ENCODE measurements at regions not wholly inside any gene's neighbourhood (a gene's known extent, or its start where the extent isn't known, plus 50 kb on each side); places are given as distances from the start of the nearest gene placed in this dataset.

GRCh38 chr1:58060559-58061170 is 485.9 kb downstream of the OMA1 start:
- Histone ChIP-seq H2AFZ (ENCODE audit: low read depth, low read length) (no peak overlapping the region), H3K79me2 (ENCODE audit: insufficient read depth, low read length) (no peaks in the 10 kb centered on the region), H3K36me3 (ENCODE audit: insufficient read depth, low read length) (no peaks in the 10 kb centered on the region), H3K9me3 (ENCODE audit: insufficient read depth, low read depth, low read length) (no peaks in the 10 kb centered on the region), H3K9ac (ENCODE audit: low read length) (no peak overlapping the region), H3K27ac (ENCODE audit: low read depth, low read length) (no peak overlapping the region), H3K27me3 (ENCODE audit: insufficient read depth, low read length) (no peaks in the 10 kb centered on the region), H3K4me1 (ENCODE audit: insufficient read depth, low read length) (no peaks in the 10 kb centered on the region), H3K4me2 (ENCODE audit: low read length) (no peak overlapping the region), H3K4me3 (ENCODE audit: insufficient read depth, low read depth, low read length) (no peak overlapping the region), H4K20me1 (ENCODE audit: insufficient read depth, low read length) (no peaks in the 10 kb centered on the region)
- TF ChIP-seq, protein P1, sequence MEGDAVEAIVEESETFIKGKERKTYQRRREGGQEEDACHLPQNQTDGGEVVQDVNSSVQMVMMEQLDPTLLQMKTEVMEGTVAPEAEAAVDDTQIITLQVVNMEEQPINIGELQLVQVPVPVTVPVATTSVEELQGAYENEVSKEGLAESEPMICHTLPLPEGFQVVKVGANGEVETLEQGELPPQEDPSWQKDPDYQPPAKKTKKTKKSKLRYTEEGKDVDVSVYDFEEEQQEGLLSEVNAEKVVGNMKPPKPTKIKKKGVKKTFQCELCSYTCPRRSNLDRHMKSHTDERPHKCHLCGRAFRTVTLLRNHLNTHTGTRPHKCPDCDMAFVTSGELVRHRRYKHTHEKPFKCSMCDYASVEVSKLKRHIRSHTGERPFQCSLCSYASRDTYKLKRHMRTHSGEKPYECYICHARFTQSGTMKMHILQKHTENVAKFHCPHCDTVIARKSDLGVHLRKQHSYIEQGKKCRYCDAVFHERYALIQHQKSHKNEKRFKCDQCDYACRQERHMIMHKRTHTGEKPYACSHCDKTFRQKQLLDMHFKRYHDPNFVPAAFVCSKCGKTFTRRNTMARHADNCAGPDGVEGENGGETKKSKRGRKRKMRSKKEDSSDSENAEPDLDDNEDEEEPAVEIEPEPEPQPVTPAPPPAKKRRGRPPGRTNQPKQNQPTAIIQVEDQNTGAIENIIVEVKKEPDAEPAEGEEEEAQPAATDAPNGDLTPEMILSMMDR (IDR thresholded peaks at IDR 0.05; ENCODE audit: insufficient read depth, low read depth, low read length), result no peak
- TF ChIP-seq EZH2 (IDR thresholded peaks at IDR 0.05; ENCODE audit: insufficient read depth, low read length), result no peak
- DNase-seq (ENCODE audit: low read depth) (no peak), FAIRE-seq (no peak)
- Mint-ChIP-seq H3K9me3 (ENCODE audit: unreplicated experiment) (no peaks in the 10 kb centered on the region), H3K27me3 (ENCODE audit: low read depth, unreplicated experiment) (peaks cover 15% of the 10 kb centered on the region), H3K4me3 (ENCODE audit: unreplicated experiment) (no peak overlapping the region), H3K36me3 (ENCODE audit: low read depth, unreplicated experiment) (no peaks in the 10 kb centered on the region), H3K4me1 (ENCODE audit: low read depth, unreplicated experiment) (no peaks in the 10 kb centered on the region), H3K27ac (ENCODE audit: unreplicated experiment) (no peak overlapping the region)

DNA sequence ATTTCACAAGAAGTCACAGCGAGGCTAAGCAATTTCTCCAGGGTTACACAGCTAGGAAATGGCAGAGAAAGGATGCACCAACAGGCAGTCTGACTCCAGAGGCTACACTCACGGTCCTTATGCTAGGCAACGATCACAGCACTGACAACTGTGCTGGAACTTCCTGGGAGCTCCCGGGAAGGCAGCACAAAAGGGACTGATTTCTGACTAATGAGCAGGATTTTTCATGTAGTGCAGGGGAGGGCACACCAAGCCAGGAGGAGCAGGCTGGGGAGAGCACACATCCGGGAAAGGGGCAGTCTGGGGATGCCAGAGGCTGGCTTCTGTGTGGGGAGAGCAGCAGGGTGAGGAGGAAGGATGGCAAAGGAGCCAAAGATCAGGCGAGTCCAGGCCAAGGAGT is 486.7 kb downstream of the OMA1 start:
- Histone ChIP-seq H3K27ac (ENCODE audit: low read depth, low read length) (no peak overlapping the region), H3K79me2 (ENCODE audit: insufficient read depth, low read length) (no peaks in the 10 kb centered on the region), H3K4me3 (ENCODE audit: insufficient read depth, low read depth, low read length) (no peak overlapping the region), H3K4me2 (ENCODE audit: low read length) (no peak overlapping the region), H2AFZ (ENCODE audit: low read depth, low read length) (no peak overlapping the region), H3K4me1 (ENCODE audit: insufficient read depth, low read length) (no peaks in the 10 kb centered on the region), H3K36me3 (ENCODE audit: insufficient read depth, low read length) (no peaks in the 10 kb centered on the region), H3K27me3 (ENCODE audit: insufficient read depth, low read length) (no peaks in the 10 kb centered on the region), H3K9me3 (ENCODE audit: insufficient read depth, low read depth, low read length) (no peaks in the 10 kb centered on the region), H4K20me1 (ENCODE audit: insufficient read depth, low read length) (no peaks in the 10 kb centered on the region), H3K9ac (ENCODE audit: low read length) (no peak overlapping the region)
- H3K4me3 Mint-ChIP-seq (ENCODE audit: unreplicated experiment), result no peak overlapping the region
- H3K27me3 Mint-ChIP-seq (ENCODE audit: low read depth, unreplicated experiment), result peaks cover 15% of the 10 kb centered on the region
- no peaks in the 10 kb centered on the region for H3K36me3 Mint-ChIP-seq (ENCODE audit: low read depth, unreplicated experiment)
- no peak overlapping the region for H3K27ac Mint-ChIP-seq (ENCODE audit: unreplicated experiment)
- H3K9me3 Mint-ChIP-seq (ENCODE audit: unreplicated experiment), result no peaks in the 10 kb centered on the region
- DNase-seq (ENCODE audit: low read depth) (no peak), FAIRE-seq (no peak)
- H3K4me1 Mint-ChIP-seq (ENCODE audit: low read depth, unreplicated experiment), result no peaks in the 10 kb centered on the region
- no peak for TF ChIP-seq EZH2 (IDR thresholded peaks at IDR 0.05; ENCODE audit: insufficient read depth, low read length)
- TF ChIP-seq, protein P1 (IDR thresholded peaks at IDR 0.05; ENCODE audit: insufficient read depth, low read depth, low read length), result no peak

DNA sequence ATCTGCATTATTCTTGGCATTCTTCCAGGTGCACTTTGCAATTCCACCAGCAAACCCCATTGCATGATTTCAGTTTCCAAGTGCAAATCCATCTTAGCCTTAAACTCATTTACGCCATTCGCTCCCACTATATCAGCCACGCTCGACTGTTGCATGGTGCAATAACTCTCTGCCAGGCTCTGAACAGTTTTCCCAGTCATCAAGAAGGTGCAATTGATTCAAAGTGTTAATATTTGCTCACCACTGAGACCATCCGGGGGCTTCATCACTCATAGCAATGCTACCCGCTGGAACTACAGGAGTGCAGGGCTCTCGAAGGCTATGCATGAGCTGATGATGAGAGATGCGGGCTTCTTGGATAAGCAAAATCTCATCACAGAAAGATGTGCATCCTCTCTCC is 488.2 kb downstream of the OMA1 start:
- Mint-ChIP-seq H3K9me3 (ENCODE audit: unreplicated experiment) (peaks cover under 1% of the 10 kb centered on the region), H3K36me3 (ENCODE audit: low read depth, unreplicated experiment) (no peaks in the 10 kb centered on the region), H3K27me3 (ENCODE audit: low read depth, unreplicated experiment) (peaks cover 15% of the 10 kb centered on the region), H3K4me3 (ENCODE audit: unreplicated experiment) (no peak overlapping the region), H3K4me1 (ENCODE audit: low read depth, unreplicated experiment) (no peaks in the 10 kb centered on the region), H3K27ac (ENCODE audit: unreplicated experiment) (no peak overlapping the region)
- Histone ChIP-seq H3K4me2 (ENCODE audit: low read length) (no peak overlapping the region), H3K27me3 (ENCODE audit: insufficient read depth, low read length) (no peaks in the 10 kb centered on the region), H3K27ac (ENCODE audit: low read depth, low read length) (no peak overlapping the region), H3K9ac (ENCODE audit: low read length) (no peak overlapping the region), H3K9me3 (ENCODE audit: insufficient read depth, low read depth, low read length) (no peaks in the 10 kb centered on the region), H4K20me1 (ENCODE audit: insufficient read depth, low read length) (no peaks in the 10 kb centered on the region), H2AFZ (ENCODE audit: low read depth, low read length) (no peak overlapping the region), H3K4me3 (ENCODE audit: insufficient read depth, low read depth, low read length) (no peak overlapping the region), H3K79me2 (ENCODE audit: insufficient read depth, low read length) (no peaks in the 10 kb centered on the region), H3K36me3 (ENCODE audit: insufficient read depth, low read length) (no peaks in the 10 kb centered on the region), H3K4me1 (ENCODE audit: insufficient read depth, low read length) (no peaks in the 10 kb centered on the region)
- TF ChIP-seq, protein P1 (IDR thresholded peaks at IDR 0.05; ENCODE audit: insufficient read depth, low read depth, low read length), result no peak
- no peak for TF ChIP-seq EZH2 (IDR thresholded peaks at IDR 0.05; ENCODE audit: insufficient read depth, low read length)
- DNase-seq (ENCODE audit: low read depth) (no peak), FAIRE-seq (no peak)

Measured in astrocyte (in vitro differentiated cells and primary cell).